DLD1 (cell line): ENCODE measurements at regions not wholly inside any gene's neighbourhood (a gene's known extent, or its start where the extent isn't known, plus 50 kb on each side); places are given as distances from the start of the nearest gene placed in this dataset.
"Not testable (repeated sequence)": the region's sequence is repeated elsewhere in the genome, so short reads cannot be mapped to it uniquely, and the experiment has no call there.

ENCODE experiments used
- in situ Hi-C: cut with HindIII; loops from 2 replicates; pipeline ENCODE4 v1.10.0; 2017; ENCODE audit warnings: low sequenced_read_pairs

DNA sequence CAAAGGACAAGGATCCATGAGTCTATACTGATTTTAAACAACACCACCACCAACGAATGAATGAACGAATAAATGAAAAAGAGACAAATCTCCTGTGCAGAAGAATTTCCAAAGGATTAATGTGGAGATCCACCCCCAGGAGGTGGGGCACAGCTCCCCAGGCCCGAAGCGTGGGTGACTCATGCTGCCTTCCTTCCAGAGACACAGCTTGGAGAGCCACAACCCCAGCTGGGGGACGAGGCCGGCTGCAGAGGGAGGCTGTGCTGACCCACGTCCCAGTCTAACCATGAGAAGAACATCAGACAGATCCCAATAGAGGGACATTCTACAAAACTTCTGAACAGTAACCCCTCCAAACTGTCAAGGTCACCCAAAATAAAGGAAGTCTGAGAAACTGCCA, 557.3 kb upstream of the SALL3 start:
- in situ Hi-C loops = no loop called here

DNA sequence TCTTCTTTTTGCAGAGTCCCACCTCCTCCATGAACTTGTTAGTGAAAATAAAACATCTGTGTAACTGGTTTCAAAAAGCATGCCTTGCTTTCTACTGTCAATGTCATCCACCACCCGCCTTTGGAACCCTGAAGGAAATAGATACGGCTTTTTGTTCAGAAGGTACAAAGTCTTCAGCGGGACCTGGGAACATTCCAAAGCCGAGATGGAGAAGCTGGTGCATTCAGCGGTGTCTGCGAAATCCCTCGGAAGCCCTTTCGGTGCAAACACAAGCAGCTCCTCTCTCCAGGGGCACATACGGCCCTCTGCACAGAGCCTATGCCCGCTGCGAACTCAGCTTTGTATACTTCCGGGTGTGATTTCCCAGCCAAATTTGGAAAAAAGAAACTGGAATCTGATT, 555.8 kb upstream of the SALL3 start:
- in situ Hi-C loops = no loop called here

DNA sequence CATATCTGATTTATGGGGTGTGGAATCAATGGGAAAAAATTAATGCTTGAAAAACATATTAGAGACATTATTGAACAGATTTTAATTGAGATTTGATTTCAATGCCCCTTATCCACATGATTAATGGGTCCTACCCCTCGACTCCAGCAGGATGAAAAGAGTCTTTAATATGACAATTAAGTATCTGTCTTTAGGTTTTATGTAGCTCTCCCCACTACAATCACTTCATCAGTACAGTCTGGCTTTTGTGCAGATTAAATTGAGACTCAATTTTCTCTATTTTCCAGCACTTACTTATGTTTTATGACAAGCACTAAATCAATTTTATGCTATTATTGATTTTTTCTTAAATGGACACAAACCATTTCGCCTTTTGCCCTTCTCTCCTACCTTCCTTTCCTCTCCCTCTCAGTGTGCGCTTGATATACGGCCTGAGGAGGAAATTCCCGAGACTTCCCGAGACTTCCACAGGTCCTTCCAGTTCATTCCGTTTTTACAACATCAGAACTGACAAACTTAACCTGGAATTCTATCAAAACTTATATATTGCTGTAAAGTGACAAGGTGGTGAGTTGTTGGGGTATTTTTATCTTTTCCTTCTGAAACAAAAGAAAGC, 555.1 kb upstream of the SALL3 start:
- in situ Hi-C loops = no loop called here

DNA sequence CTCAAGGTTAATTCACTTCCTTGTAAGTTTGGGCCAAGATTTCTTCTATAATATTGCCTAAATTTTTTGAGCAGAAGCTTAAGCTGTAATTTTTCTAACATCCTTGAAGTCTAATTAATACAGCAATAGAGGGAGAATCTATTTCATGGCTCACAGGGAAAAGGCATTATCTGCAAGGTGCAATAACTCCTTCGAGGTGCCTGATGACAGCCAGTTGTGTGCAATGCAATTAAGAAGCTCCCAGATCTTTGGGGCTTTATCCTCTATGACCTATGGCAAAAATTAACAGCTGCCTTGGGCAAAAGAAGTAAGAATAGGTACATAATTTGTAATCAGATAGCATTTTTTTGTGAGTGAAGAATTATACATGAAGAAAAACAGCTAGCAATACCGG, 554.6 kb upstream of the SALL3 start:
- in situ Hi-C loops = no loop called here

DNA sequence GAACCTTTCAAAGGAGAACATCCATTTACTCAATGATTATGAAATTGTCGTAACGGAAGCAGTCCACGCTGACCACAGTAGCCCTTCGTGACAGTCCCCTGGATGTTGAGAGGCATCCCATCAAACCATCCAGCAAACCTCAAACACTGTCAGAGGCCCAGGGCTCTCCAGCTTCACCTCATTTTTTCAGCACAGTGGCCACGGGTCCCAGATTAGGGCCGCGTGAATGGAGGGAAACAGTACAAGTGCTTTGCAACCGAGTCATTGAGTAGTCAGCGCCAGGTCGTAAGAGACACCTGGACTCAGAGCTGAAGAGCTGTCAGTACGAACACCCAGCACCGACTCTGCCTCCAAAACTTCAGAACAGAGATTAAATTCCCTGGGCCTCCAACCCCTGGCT, 552.5 kb upstream of the SALL3 start:
- in situ Hi-C loops = no loop called here

DNA sequence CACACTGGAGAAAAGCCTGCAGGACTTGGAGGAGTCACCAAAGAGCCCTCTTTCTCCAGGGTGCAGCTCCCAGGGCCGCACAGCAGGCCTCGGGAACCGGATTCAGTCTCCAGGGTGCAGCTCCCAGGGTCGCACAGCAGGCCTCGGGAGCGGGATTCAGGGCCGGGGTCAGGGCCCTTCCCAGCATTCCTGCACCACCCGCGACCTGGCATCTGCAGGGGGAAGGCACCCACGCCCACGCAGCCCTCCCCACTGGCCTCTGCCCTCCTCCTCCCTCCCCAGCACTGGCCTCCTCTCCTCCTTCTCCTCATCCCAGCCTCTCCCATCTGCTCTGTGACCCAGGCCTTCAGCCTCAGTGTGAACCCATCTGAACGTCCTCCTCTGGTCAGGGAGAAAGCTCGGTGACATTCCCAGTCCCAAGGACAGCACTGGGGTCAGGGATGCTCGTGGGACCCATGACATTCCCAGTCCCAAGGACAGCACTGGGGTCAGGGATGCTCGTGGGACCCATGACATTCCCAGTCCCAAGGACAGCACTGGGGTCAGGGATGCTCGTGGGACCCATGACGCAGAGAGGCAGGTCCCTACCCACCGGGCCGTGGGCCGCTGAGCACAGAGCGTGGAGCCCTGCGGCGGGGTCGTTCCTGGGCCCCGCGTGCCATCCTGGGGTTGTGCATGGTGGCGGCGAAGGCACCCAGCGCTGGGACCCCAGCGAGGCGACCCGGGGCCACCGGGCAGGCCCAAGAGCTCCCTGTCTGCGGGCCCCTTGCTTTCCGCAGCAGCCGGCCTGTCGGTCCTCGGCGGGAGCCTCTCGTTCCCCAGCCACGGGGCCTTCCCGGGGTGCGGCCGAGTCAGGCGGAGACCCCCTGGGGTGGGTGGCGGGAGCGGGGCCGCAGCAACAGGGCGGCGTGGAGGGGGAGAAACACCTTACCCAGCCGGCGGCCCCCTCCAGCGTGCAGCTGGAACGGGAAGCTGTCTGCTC, 550.2 kb upstream of the SALL3 start:
- in situ Hi-C loops = no loop called here

DNA sequence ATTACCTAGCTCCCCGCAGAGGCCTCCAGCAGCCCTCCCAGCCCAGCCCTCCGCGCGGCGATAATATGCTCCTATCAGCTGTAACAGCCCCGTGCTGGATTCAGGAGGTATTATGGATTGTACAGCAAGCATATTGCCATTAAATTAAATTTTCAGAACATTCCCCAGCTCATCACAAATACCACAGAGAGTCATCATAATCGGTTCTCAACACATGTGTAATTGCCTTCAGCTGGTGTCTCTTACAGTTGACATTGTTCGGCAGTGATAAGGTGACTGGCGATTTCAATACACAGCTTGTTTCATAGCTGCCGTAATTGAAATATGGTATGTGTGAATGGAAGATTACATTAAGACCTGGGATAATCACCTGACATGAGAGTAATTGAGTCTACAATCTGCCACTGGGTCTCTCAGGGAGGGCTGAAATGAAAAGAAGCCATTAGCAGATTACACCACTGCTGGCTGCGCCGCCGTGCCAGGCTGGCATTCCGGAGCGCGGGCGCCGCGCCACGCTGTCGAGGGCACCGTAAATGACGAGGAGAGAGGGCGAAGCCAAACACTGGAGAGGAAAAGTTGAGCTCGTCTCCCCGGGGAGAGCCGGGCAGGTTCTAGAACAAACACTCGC, 549.4 kb upstream of the SALL3 start:
- in situ Hi-C loops = no loop called here

DNA sequence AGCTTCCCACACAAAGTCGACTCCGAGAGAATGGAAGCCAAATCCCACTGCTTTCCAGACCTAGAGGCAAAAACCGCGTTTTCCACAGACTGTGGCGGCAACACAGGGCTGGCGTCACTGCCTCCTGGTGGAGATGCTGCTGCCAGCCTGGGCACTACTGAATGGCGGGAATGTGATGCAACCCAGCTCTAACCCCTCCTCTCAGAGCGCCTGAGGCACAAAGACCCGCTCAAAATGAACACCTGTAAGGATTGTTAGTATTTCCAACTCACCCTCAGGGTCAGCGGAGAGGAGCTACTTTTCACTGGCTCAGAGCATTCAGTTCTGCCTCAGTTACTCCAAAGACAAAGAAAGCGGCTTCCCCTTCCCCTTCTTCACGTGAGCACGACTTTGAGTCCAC, 548.0 kb upstream of the SALL3 start:
- in situ Hi-C loops = no loop called here

DNA sequence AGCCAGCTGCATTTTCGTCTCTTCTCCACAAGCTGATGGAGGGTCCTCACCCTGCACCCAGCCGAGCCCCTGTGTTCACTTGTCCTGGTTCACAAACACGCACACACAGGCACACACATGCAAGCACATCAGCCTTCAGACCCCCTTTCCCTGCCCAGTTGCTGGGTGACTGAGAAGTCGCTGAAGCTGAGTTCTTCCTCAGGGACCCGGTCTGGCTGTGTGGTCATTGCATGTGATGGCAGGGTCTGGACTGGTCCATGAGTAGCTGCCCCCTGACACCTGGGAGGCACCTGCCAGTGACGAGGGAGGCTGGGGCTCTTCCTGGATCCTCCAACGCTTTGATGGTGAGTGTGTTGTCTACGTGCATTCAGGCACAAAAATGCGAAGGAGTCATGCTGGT, 546.1 kb upstream of the SALL3 start:
- in situ Hi-C loops = no loop called here

DNA sequence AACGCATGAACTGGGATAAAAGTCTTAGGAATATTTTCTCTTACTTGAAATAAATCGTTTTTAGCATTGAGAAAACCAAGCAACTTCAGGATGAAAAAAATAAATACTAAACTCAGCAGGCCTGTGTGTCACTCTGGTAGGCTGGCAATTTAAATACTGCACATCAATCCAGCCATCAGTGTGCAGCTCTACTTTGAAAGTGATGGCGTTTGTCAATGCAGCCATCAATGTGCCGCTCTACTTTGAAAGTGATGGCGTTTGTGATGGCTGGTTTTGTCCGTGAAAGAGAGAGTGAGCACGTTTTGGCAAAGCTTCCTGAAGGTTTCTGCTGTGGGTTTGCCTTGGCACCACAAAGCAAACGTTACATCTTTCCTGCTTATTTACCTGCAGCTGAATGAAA, 543.5 kb upstream of the SALL3 start:
- in situ Hi-C loops = no loop called here

DNA sequence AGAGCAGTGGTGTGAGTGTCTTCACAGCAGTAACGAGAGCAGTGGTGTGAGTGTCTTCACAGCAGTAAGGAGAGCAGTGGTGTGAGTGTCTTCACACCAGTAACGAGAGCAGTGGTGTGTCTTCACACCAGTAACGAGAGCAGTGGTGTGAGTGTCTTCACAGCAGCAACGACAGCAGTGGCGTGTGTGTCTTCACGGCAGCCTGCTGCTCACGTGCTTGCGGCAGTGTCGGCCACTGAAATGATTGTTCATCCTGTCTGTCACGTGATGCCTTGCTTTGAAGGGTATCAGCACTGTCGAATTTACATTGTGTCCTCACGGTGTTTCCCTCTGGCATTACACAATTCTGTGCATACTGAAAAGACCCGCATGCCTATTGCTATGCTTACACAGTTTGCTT, 541.4 kb upstream of the SALL3 start:
- in situ Hi-C loops = not testable (repeated sequence)

DNA sequence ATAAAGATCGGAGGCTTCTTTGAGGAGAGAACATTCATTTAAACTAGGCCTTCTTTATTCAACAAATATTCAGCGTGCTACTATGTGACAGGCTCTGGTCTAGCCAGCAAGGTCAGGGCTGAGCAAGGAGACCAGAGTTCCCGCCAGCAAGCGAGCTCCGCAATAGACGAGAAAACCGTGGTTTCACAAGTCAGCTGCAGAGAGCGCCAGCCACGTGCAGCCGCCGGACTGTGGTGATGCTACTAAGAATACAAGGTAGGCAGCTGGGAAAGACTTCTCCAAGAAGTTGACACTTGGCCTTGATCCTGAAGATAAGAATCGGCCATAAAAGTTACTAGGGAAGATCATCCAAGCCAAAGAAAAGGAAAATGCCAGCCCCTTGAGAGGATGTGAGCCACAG, 533.7 kb upstream of the SALL3 start:
- in situ Hi-C loops = no loop called here

DNA sequence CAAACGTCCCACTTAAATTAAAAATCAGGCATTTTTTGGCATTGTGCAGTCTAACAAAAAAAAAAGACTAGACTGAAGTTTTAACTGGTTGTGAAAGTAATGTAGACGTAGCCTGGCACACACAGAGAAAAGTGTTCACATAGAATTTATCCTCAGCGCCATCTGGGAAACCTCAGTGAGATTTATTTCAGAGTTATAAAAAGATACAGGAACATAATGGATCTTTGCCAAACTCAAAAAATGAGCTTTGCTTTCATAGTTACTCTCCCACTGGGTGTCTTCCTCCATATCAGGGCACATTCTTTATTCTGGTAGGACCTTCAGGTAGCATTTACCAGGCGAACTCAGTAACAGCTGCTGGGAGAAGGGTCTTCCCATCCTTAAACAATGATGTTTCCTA, 532.4 kb upstream of the SALL3 start:
- in situ Hi-C loops = no loop called here

DNA sequence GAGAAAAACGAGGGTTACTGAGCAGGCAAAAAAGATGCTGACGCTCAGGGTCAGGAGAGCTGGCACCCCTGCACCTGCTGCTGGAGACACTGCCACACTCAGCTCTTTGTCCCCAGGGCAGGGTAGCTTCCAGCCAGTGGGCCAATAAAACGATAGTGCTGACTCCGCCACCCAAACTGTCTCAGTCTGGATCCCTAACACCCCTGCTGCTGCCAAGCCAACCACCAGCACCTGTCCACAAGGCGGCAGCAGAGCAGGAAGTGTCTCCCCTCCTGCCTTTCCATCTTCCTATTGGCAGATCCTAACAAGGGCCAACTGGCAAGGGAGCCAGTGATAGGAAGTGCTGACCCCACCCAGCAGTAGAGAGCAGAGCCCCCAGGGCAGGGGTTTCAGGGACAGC, 531.5 kb upstream of the SALL3 start:
- in situ Hi-C loops = no loop called here

DNA sequence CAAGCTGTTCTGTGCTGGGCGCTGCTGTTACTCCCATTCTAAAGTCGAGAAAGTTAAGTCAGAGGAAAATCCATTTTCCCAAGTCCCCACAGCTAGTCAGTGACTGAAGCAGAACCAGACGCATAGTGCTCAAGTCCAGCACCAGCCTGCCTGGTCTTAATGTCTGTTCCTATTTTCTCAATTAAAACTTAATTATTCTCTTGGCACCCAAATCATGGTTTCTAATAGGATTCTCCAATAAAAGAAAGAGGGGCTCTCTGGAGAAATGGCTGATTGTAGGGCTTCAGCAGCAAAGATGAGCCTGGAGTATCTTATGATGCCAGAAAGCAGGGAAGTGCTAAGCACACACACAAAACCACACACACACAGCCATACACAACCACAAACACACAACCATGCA, 531.0 kb upstream of the SALL3 start:
- in situ Hi-C loops = no loop called here

DNA sequence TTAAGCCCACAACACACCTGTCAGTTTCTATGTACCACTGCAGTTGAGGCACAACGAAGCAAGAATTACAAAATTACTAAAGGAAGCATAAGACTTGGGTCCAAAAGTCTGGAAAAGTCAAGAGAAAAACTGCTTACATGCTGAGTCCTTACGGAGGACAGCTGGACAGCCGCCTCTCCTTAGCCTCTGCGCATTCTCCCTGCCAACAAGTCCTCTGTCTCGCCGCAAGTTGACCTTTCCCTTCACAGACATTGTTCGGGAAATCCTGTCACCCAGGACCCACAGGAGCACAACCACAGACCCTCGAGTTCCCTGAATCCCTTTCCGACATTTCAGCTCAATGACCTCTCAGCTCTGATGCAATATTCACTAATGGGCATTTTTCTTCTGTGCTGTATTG, 525.4 kb upstream of the SALL3 start:
- in situ Hi-C loops = no loop called here

DNA sequence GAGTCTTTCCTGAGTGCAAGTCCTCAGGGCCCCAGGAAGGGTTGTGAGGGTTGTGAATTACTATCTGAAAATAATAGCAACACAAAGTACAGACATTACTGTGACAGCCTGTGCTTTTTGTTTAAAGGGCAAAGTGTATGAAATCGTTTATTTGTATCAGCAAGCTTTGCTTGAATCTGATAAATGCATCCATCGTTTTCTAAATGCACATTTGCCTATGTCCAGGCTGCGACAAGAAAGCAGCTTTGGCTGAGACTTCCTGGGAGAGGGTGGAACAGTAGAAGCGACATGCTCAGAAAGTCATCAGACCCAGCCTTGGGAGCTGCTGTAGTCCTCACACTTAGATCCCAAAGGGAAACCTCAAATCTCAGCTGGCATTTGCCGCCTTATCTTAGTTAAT, 524.2 kb upstream of the SALL3 start:
- in situ Hi-C loops = no loop called here

DNA sequence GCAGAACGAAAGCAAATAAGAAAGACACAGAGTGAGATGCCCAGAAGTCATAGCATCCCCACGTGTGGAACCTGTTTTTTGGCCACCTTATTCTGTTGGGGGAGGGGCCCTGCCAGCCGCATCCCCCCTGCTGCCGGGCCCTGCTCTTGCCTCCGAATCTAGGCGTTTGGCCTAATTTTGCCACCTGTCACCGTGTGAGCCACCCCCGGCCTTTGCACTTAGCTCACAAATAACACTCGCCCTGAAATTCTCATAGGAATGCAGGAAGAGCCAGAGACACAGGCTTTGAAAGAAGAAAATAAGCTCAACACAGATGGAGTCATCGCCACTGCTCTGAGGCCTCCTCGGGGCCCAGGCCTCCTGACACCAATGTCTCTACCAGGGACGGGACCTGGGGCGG, 522.6 kb upstream of the SALL3 start:
- in situ Hi-C loops = no loop called here

DNA sequence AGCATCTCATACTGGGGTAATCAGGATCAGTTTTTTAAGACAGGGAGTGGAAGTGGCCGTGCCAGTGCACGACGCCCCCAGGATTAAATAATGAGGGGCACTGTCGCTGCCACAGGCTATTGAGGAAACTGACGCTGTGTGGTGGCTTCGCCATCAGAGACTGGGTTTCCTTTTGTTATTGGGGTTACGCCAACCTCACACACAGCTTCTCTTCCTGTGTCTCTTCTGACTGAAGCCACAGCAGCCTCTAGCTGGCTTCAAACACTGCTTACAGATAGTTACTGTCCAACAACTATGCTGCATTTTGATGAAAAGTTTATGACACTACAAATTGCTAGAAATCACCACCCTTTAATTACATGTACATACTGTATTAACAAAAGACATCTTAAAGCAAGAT, 521.9 kb upstream of the SALL3 start:
- in situ Hi-C loops = no loop called here

DNA sequence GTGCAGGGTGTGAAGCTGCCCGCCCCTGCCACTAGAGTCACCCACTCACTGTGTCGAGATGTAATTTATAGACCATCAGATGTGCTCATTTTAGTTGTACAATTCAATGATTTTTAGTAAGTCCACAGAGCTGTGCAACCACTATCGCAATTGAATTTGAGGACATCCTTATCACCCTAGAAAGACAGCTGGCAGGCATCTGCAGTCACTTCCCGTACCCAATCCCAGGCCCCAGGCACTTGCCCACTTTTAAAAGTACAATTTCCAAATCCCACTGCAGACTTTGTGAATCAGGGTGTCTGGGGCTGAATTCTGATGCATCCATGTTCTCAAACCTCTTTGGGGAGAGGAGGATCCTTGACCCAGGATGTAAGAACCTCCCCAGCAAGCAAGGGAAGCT, 521.3 kb upstream of the SALL3 start:
- in situ Hi-C loops = no loop called here

DNA sequence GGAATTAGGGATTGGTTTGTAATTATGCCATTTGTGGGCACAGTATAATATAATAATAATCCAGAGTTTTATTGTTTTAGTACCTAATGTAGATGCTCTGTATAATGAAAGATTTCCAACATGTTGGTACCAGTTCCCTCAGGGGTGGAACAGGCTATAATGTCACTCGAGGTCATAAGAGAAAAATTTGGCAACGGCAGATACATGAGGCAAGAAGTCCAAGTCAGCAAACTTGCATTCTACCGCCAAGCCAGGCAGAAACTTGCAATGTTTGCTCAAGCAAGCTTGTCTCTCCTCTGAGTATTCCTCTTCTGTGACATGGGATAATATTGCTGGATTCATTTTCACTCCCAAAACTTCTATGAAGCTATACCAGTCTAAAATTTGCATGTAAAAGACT, 520.0 kb upstream of the SALL3 start:
- in situ Hi-C loops = no loop called here

DNA sequence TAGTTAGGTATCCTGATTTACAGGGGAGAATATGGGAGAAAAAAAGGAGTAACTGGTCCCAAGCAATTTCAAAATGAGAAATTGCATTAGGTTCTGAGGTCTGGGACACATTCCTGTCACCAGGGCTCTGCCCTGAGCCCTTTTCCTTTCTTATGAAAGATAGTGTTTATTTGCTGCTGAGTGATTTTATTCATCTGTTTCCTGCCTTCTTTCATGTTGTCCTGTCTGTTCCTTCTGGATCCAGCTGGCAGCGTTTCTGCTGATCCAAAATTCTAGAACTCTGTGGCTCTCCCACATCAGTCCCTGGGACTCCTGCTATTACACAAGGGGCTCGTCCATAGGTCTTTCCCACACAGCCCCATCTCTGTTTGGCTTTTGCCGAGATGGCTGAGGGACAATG, 519.1 kb upstream of the SALL3 start:
- in situ Hi-C loops = no loop called here
